ENCODE measurements at regions not wholly inside any gene's neighbourhood (a gene's known extent, or its start where the extent isn't known, plus 50 kb on each side); places are given as distances from the start of the nearest gene placed in this dataset.

DNA sequence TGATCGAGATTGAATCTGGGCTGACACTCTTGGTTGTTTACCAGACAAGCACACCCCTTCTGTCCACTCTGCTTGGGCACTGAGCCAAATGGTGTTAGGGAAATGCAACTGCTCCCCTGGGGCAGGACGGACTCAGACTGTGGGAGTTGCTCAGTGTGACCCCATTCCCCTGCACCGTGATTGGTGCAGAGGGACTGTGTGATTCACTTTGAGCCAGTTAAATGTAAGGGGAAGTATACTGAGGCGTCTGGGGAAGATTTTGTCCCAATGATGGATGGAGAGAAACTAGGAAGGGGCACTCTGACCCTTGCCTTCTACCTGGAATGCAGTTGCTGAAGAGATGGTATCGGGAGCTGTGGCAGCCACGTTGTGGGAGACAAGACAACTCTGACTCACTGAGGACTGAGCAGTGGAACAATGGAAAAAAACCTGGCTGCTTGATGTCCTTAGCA, 196.0 kb upstream of the ANKRD55 start:
- TF ChIP-seq, protein P1, sequence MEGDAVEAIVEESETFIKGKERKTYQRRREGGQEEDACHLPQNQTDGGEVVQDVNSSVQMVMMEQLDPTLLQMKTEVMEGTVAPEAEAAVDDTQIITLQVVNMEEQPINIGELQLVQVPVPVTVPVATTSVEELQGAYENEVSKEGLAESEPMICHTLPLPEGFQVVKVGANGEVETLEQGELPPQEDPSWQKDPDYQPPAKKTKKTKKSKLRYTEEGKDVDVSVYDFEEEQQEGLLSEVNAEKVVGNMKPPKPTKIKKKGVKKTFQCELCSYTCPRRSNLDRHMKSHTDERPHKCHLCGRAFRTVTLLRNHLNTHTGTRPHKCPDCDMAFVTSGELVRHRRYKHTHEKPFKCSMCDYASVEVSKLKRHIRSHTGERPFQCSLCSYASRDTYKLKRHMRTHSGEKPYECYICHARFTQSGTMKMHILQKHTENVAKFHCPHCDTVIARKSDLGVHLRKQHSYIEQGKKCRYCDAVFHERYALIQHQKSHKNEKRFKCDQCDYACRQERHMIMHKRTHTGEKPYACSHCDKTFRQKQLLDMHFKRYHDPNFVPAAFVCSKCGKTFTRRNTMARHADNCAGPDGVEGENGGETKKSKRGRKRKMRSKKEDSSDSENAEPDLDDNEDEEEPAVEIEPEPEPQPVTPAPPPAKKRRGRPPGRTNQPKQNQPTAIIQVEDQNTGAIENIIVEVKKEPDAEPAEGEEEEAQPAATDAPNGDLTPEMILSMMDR (IDR thresholded peaks at IDR 0.05), result no peak
- TF ChIP-seq POLR2A (IDR thresholded peaks at IDR 0.05) (no peak), POLR2AphosphoS5 (IDR thresholded peaks at IDR 0.05) (peak in 1 of 3 donors; percentile 42), EP300 (IDR thresholded peaks at IDR 0.05) (no peak)

Data from stomach (tissue), 4 donors.